Left ventricle myocardium inferior (tissue), 1 donor: ENCODE measurements at regions not wholly inside any gene's neighbourhood (a gene's known extent, or its start where the extent isn't known, plus 50 kb on each side); places are given as distances from the start of the nearest gene placed in this dataset.

Experiments used
- DNase-seq: peaks from one replicate; pipeline ENCODE4 v3.0.0-alpha.2; 2020
- H3K27ac ChIP-seq: fragments of 200-600 bp; replicated peaks from 2 replicates; pipeline ENCODE4 v1.8.0; 2021
- H3K27me3 ChIP-seq: fragments of 200-600 bp; 2 replicates; pipeline ENCODE4 v1.8.0; 2021; ENCODE audit warnings: low read depth
- H3K36me3 ChIP-seq: fragments of 200-600 bp; 2 replicates; pipeline ENCODE4 v1.8.0; 2021
- H3K4me1 ChIP-seq: fragments of 200-600 bp; 2 replicates; pipeline ENCODE4 v1.8.0; 2021
- H3K4me3 ChIP-seq: fragments of 200-600 bp; 2 replicates; pipeline ENCODE4 v1.8.0; 2021; ENCODE audit warnings: mild to moderate bottlenecking, moderate library complexity
- H3K9me3 ChIP-seq: fragments of 200-600 bp; replicated peaks from 2 replicates; pipeline ENCODE4 v1.8.0; 2021
- CTCF ChIP-seq: fragments of 200-600 bp; IDR thresholded peaks from 2 replicates; pipeline ENCODE4 v1.8.0; 2021; ENCODE audit warnings: antibody characterized with exemption, mild to moderate bottlenecking, borderline replicate concordance
- intact Hi-C: fragments of 100-400 bp; cut with micrococcal nuclease; formaldehyde crosslinking; loops from one replicate; pipeline ENCODE4 v1.11.0; 2022
- donor health status: DM: no; HTN: yes; CAD: no; lungs with severe emphysema.

GRCh38 chr14:99032759-99033158 is 239.2 kb downstream of the BCL11B start:
- H3K27me3 ChIP-seq: peaks cover 67% of the 10 kb centered on the region
- no peak for TF ChIP-seq CTCF
- no peak overlapping the region for H3K27ac ChIP-seq
- H3K9me3 ChIP-seq: no peaks in the 10 kb centered on the region
- H3K4me1 ChIP-seq: peaks cover 13% of the 10 kb centered on the region
- H3K36me3 ChIP-seq: no peaks in the 10 kb centered on the region
- DNase-seq: no peak
- no peak overlapping the region for H3K4me3 ChIP-seq
- intact Hi-C loops: no loop called here

- peaks cover 56% of the 10 kb centered on the region for H3K27me3 ChIP-seq
- DNase-seq: no peak
- H3K4me1 ChIP-seq: peaks cover 13% of the 10 kb centered on the region
- intact Hi-C loops: no loop called here
- no peak for TF ChIP-seq CTCF
- H3K36me3 ChIP-seq: no peaks in the 10 kb centered on the region
- H3K27ac ChIP-seq: no peak overlapping the region
- H3K4me3 ChIP-seq: no peak overlapping the region
- H3K9me3 ChIP-seq: no peaks in the 10 kb centered on the region
These were observed 238.0 kb downstream of the BCL11B start for GRCh38 chr14:99033951-99034350.

DNA sequence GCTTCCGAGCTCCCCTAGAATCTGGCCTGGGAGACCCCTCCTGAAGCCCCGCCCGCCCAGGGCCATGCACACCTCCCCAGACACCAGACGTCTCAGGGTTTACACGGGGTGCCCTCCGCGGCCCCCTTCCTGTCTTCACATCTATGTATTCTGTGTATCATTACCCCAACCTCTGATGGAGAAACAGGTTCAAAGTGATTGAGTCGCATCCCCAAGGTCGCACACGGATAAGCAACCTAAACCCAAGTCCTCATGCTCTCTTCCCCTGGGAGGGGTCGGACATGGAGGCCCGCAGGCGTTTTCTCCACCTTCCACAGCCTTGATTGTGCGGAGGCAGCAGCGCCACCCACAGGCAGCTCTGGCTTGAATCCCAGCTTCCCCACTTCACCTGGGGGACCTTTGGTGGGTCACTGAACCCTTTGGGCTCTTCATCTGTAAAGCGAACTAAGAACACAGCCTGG is 237.3 kb downstream of the BCL11B start:
- no peaks in the 10 kb centered on the region for H3K36me3 ChIP-seq
- no peaks in the 10 kb centered on the region for H3K9me3 ChIP-seq
- intact Hi-C loops: no loop called here
- TF ChIP-seq CTCF: no peak
- no peak overlapping the region for H3K4me3 ChIP-seq
- peaks cover 50% of the 10 kb centered on the region for H3K27me3 ChIP-seq
- DNase-seq: no peak
- peak overlapping the region; percentile 30 for H3K27ac ChIP-seq
- H3K4me1 ChIP-seq: peaks cover 13% of the 10 kb centered on the region

DNA sequence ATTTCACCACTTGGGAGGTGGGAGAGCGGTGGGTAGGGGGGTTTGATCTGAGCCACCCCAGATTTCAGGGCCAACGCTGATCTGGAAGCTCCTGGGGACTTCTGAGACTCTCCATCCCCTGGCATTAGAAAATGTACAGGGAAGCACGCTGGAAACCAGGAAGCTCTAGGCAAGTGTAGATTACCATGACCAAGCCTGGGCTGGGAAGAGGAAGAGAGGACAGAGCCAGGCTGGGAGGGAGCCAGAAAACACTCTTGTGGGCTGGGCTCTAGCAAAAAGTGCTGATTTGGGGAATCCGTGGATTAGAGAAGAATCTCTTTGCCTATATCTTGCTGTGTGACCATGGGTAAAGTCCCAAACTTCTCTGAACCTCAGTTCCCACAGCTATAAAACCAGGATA is 236.7 kb downstream of the BCL11B start:
- Histone ChIP-seq H3K27me3 (peaks cover 44% of the 10 kb centered on the region), H3K4me1 (peaks cover 13% of the 10 kb centered on the region), H3K36me3 (no peaks in the 10 kb centered on the region), H3K9me3 (no peaks in the 10 kb centered on the region), H3K4me3 (peak overlapping the region; percentile 46), H3K27ac (peak overlapping the region; percentile 57)
- TF ChIP-seq CTCF: no peak
- peak; percentile 59 for DNase-seq
- intact Hi-C loops: no loop called here

GRCh38 chr14:99035712-99036610 is 236.0 kb downstream of the BCL11B start:
- H3K9me3 ChIP-seq: no peaks in the 10 kb centered on the region
- H3K27me3 ChIP-seq: peaks cover 37% of the 10 kb centered on the region
- H3K4me3 ChIP-seq: peak overlapping the region; percentile 46
- H3K4me1 ChIP-seq: peaks cover 13% of the 10 kb centered on the region
- peak overlapping the region; percentile 57 for H3K27ac ChIP-seq
- no peak for TF ChIP-seq CTCF
- DNase-seq: peak; percentile 81
- intact Hi-C loops: no loop called here
- no peaks in the 10 kb centered on the region for H3K36me3 ChIP-seq
